IPS-20b (cell line): ENCODE measurements at regions not wholly inside any gene's neighbourhood (a gene's known extent, or its start where the extent isn't known, plus 50 kb on each side); places are given as distances from the start of the nearest gene placed in this dataset.

Source experiments
- H3K27ac ChIP-seq: one replicate; pipeline ENCODE4 v1.5.1; 2013; ENCODE audit warnings: low read length
- H3K27me3 ChIP-seq: 2 replicates; pipeline ENCODE4 v1.6.1; 2013; ENCODE audit warnings: mild to moderate bottlenecking, low read length, inconsistent platforms; ENCODE audit not compliant: insufficient read depth
- H3K36me3 ChIP-seq: 2 replicates; pipeline ENCODE4 v1.6.1; 2013; ENCODE audit warnings: low read depth, mild to moderate bottlenecking, inconsistent platforms, low read length, moderate library complexity; ENCODE audit not compliant: insufficient read depth
- H3K4me1 ChIP-seq: 2 replicates; pipeline ENCODE4 v1.6.1; 2013; ENCODE audit warnings: mild to moderate bottlenecking, control low read depth, inconsistent platforms, low read length, moderate library complexity; ENCODE audit not compliant: insufficient read depth
- H3K4me3 ChIP-seq: 2 replicates; pipeline ENCODE4 v1.5.1; 2013; ENCODE audit warnings: mild to moderate bottlenecking, low read length, inconsistent platforms
- H3K9ac ChIP-seq: 2 replicates; pipeline ENCODE4 v1.6.1; 2013; ENCODE audit warnings: low read depth, mild to moderate bottlenecking, inconsistent platforms, low read length, moderate library complexity
- H3K9me3 ChIP-seq: 2 replicates; pipeline ENCODE4 v1.6.1; 2013; ENCODE audit warnings: mild to moderate bottlenecking, low read depth, low read length, inconsistent platforms; ENCODE audit not compliant: insufficient read depth

GRCh38 chr17:5775098-5775497 is 190.8 kb upstream of the NLRP1 start:
- Histone ChIP-seq H3K9me3 (no peaks in the 10 kb centered on the region), H3K4me1 (peaks cover 8% of the 10 kb centered on the region; the same call in 1 of the 2 replicates), H3K4me3 (no peak overlapping the region), H3K36me3 (no peaks in the 10 kb centered on the region), H3K9ac (no peak overlapping the region), H3K27me3 (peaks cover 15% of the 10 kb centered on the region), H3K27ac (no peak overlapping the region)

- H3K27ac ChIP-seq: no peak overlapping the region
- no peaks in the 10 kb centered on the region for H3K36me3 ChIP-seq
- H3K27me3 ChIP-seq: no peaks in the 10 kb centered on the region
- H3K4me1 ChIP-seq: no peaks in the 10 kb centered on the region
- H3K9ac ChIP-seq: no peak overlapping the region
- no peak overlapping the region for H3K4me3 ChIP-seq
- H3K9me3 ChIP-seq: no peaks in the 10 kb centered on the region; the same call in 1 of the 2 replicates
Measured at GRCh38 chr17:5780476-5780875, 196.2 kb upstream of the NLRP1 start.

- H3K27me3 ChIP-seq: no peaks in the 10 kb centered on the region
- H3K27ac ChIP-seq: no peak overlapping the region
- no peaks in the 10 kb centered on the region for H3K4me1 ChIP-seq
- no peaks in the 10 kb centered on the region for H3K36me3 ChIP-seq
- no peak overlapping the region for H3K9ac ChIP-seq
- H3K9me3 ChIP-seq: no peaks in the 10 kb centered on the region; the same call in 1 of the 2 replicates
- H3K4me3 ChIP-seq: no peak overlapping the region
Measured at GRCh38 chr17:5781236-5781927, 197.1 kb upstream of the NLRP1 start.

GRCh38 chr17:5783269-5783668 is 199.0 kb upstream of the NLRP1 start:
- Histone ChIP-seq H3K9ac (no peak overlapping the region), H3K4me1 (no peaks in the 10 kb centered on the region), H3K27me3 (no peaks in the 10 kb centered on the region)

GRCh38 chr17:5783851-5784250 is 199.5 kb upstream of the NLRP1 start:
- Histone ChIP-seq H3K9me3 (no peaks in the 10 kb centered on the region; the same call in 1 of the 2 replicates), H3K27ac (no peak overlapping the region), H3K36me3 (no peaks in the 10 kb centered on the region), H3K4me1 (no peaks in the 10 kb centered on the region), H3K4me3 (no peak overlapping the region), H3K27me3 (no peaks in the 10 kb centered on the region), H3K9ac (no peak overlapping the region)

More at GRCh38 chr17:5783269-5783668, 199.0 kb upstream of the NLRP1 start:
- Histone ChIP-seq H3K27ac (no peak overlapping the region), H3K9me3 (no peaks in the 10 kb centered on the region; the same call in 1 of the 2 replicates), H3K36me3 (no peaks in the 10 kb centered on the region), H3K4me3 (no peak overlapping the region)

- H3K36me3 ChIP-seq: no peaks in the 10 kb centered on the region
- H3K9me3 ChIP-seq: no peaks in the 10 kb centered on the region; the same call in 1 of the 2 replicates
- no peaks in the 10 kb centered on the region for H3K27me3 ChIP-seq
- no peak overlapping the region for H3K27ac ChIP-seq
- no peak overlapping the region for H3K4me3 ChIP-seq
- H3K4me1 ChIP-seq: no peaks in the 10 kb centered on the region
- H3K9ac ChIP-seq: no peak overlapping the region
Measured at GRCh38 chr17:5784791-5785190, 200.5 kb upstream of the NLRP1 start.

GRCh38 chr17:5785338-5785737 is 201.0 kb upstream of the NLRP1 start:
- Histone ChIP-seq H3K4me1 (no peaks in the 10 kb centered on the region), H3K27me3 (no peaks in the 10 kb centered on the region), H3K36me3 (no peaks in the 10 kb centered on the region), H3K27ac (no peak overlapping the region), H3K4me3 (no peak overlapping the region), H3K9me3 (no peaks in the 10 kb centered on the region; the same call in 1 of the 2 replicates), H3K9ac (no peak overlapping the region)

GRCh38 chr17:5785867-5786509 is 201.7 kb upstream of the NLRP1 start:
- H3K27me3 ChIP-seq: no peaks in the 10 kb centered on the region
- no peaks in the 10 kb centered on the region for H3K4me1 ChIP-seq
- H3K9me3 ChIP-seq: no peaks in the 10 kb centered on the region; the same call in 1 of the 2 replicates
- no peak overlapping the region for H3K9ac ChIP-seq
- H3K36me3 ChIP-seq: no peaks in the 10 kb centered on the region
- no peak overlapping the region for H3K4me3 ChIP-seq
- H3K27ac ChIP-seq: no peak overlapping the region

- Histone ChIP-seq H3K9ac (no peak overlapping the region), H3K36me3 (no peaks in the 10 kb centered on the region), H3K27me3 (no peaks in the 10 kb centered on the region), H3K27ac (no peak overlapping the region), H3K4me3 (no peak overlapping the region), H3K4me1 (no peaks in the 10 kb centered on the region), H3K9me3 (no peaks in the 10 kb centered on the region; the same call in 1 of the 2 replicates)
Measured at GRCh38 chr17:5786510-5786875, 202.2 kb upstream of the NLRP1 start.

GRCh38 chr17:5788266-5788900 is 204.1 kb upstream of the NLRP1 start:
- H3K9ac ChIP-seq: no peak overlapping the region
- H3K9me3 ChIP-seq: peaks cover 12% of the 10 kb centered on the region; the same call in 1 of the 2 replicates
- no peak overlapping the region for H3K27ac ChIP-seq
- H3K4me1 ChIP-seq: no peaks in the 10 kb centered on the region
- no peak overlapping the region for H3K4me3 ChIP-seq
- H3K36me3 ChIP-seq: no peaks in the 10 kb centered on the region
- H3K27me3 ChIP-seq: no peaks in the 10 kb centered on the region

- Histone ChIP-seq H3K9ac (no peak overlapping the region), H3K9me3 (peaks cover 12% of the 10 kb centered on the region; the same call in 1 of the 2 replicates), H3K4me1 (no peaks in the 10 kb centered on the region), H3K36me3 (no peaks in the 10 kb centered on the region), H3K27ac (no peak overlapping the region), H3K27me3 (no peaks in the 10 kb centered on the region), H3K4me3 (no peak overlapping the region; the same call in 1 of the 2 replicates)
Measured at GRCh38 chr17:5789528-5789927, 205.2 kb upstream of the NLRP1 start.
